ENCODE measurements at regions not wholly inside any gene's neighbourhood (a gene's known extent, or its start where the extent isn't known, plus 50 kb on each side); places are given as distances from the start of the nearest gene placed in this dataset.
A peak's percentile ranks its signal among the peaks of the same experiment; 100 is the strongest.

DNA sequence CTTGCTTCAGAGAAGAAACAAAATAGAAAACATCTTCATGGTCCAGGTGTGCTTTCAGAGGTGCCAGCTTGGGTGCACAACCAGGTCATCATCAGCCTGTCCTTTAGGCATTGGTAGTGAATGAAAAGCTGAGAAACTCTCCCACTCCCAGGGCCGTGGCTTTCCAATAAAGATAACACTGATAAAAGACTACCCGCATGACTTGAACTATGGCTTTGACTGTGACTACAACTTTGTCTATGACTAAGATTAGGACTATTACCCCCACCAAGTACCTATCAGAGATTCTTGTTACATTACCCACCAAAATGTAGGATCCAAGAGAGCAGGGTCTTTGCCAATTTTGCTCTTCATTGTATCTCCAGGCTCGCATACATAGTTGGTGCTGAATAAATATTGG lies 115.2 kb downstream of the EDEM1 start:
- no peak for TF ChIP-seq ZFX (IDR thresholded peaks at IDR 0.05)
- TF ChIP-seq, protein P1, sequence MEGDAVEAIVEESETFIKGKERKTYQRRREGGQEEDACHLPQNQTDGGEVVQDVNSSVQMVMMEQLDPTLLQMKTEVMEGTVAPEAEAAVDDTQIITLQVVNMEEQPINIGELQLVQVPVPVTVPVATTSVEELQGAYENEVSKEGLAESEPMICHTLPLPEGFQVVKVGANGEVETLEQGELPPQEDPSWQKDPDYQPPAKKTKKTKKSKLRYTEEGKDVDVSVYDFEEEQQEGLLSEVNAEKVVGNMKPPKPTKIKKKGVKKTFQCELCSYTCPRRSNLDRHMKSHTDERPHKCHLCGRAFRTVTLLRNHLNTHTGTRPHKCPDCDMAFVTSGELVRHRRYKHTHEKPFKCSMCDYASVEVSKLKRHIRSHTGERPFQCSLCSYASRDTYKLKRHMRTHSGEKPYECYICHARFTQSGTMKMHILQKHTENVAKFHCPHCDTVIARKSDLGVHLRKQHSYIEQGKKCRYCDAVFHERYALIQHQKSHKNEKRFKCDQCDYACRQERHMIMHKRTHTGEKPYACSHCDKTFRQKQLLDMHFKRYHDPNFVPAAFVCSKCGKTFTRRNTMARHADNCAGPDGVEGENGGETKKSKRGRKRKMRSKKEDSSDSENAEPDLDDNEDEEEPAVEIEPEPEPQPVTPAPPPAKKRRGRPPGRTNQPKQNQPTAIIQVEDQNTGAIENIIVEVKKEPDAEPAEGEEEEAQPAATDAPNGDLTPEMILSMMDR (conservative IDR thresholded peaks at IDR 0.05) = no peak
- H3K27ac ChIP-seq = no peak overlapping the region

- H3K27ac ChIP-seq = no peak overlapping the region
- TF ChIP-seq, protein P1 (conservative IDR thresholded peaks at IDR 0.05) = no peak
- no peak for TF ChIP-seq ZFX (IDR thresholded peaks at IDR 0.05)
Observed at GRCh38 chr3:5304188-5304587, 116.7 kb downstream of the EDEM1 start.

DNA sequence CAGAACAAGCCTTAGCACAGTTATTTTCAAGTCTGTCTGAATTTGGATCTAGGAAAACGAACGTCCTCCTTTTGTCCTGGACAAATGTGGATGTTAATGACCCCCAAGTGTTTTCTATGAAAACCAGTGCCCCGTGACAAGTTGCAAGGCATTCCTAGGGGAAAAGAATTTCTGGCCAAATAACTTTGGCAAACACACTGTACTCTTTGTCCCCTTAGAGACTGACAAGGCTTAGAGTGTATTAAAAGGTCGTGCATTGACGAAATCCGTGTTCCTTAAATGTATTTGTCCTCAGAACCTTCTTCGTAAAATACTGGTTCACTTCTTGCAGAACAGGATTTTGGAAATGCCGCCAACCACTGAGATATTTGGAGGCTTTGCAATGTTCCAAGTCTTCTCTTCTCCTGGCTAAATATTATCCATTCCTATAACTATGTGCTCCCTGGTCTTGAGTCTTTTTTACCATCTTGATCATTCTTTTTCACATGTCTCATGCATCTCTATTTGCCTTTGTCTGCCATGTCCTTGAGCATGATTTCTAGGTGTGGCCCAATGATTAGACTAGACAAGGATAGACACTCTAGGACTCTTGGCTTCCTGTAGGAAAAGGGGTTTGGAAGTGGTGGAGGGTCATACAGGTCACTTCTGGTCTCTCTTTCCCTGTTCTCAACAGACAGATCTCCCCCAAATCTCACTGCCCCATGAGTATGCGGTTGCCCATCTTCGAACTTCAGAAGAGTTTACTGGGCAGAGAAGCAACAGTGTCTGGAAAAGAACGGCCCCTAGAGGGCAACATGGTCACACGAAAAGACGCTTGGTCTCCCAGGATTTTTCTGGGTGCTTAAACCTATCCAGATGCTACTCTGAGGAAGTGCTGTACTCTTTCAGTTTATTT lies 117.5 kb downstream of the EDEM1 start:
- no peak overlapping the region for H3K27ac ChIP-seq
- TF ChIP-seq, protein P1 (conservative IDR thresholded peaks at IDR 0.05) = peak; percentile 78
- TF ChIP-seq ZFX (IDR thresholded peaks at IDR 0.05) = no peak

DNA sequence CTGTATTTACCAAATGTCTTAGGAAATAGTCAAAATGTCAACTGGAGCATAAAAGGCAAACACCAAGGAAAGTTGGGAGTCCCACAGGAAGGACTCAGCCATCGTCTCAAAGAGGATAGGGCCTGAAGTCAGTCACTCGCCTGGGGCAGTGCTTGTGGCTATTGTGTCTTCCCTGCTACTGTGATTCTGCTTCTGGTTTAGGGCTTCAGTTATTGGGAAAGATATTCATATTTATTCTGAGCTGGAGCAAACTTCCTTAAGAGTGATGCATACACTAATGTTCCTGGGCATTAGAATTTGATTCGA lies 118.1 kb downstream of the EDEM1 start:
- no peak for TF ChIP-seq ZFX (IDR thresholded peaks at IDR 0.05)
- TF ChIP-seq, protein P1 (conservative IDR thresholded peaks at IDR 0.05) = peak; percentile 49
- no peak overlapping the region for H3K27ac ChIP-seq

DNA sequence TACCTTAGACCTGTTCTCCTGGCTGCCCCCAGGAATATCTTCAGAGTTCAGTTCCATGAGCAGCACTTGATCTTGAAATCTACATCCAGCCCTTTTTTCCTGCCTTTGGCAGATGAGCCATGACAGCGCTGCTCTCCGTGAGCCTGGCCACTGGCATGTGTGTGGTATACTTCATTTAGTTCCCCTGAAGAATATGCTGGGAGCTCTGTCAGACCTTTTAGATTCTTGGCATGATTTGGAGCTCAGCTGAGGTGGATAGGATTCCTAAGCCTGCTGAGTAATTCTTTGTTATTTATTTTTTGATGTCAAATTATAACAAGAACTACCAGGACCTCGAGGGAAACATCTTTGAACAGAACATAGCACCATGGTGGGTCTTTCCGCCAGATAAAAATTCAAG lies 121.7 kb downstream of the EDEM1 start:
- TF ChIP-seq, protein P1 (conservative IDR thresholded peaks at IDR 0.05) = no peak
- no peak for TF ChIP-seq ZFX (IDR thresholded peaks at IDR 0.05)
- H3K27ac ChIP-seq = no peak overlapping the region

DNA sequence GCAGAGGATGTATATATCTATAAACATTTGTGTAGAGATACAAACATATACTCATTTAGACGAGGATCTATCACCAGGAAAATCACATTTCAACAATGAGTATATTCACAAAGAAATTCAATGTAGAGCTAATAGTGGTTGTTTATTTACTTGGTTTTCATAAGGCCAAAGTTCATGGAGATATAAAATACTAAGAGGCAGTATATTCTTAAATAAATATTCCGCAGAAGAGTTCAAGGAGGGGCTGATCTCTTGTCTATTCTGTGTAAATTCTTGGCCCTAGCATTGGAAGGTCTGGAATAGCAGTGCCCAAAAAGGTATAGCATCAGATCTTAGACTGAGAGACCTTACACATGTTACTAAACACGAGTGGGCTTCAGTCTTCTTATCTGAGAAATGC lies 122.1 kb downstream of the EDEM1 start:
- TF ChIP-seq ZFX (IDR thresholded peaks at IDR 0.05) = no peak
- TF ChIP-seq, protein P1 (conservative IDR thresholded peaks at IDR 0.05) = no peak
- H3K27ac ChIP-seq = no peak overlapping the region

- TF ChIP-seq, protein P1 (conservative IDR thresholded peaks at IDR 0.05) = no peak
- TF ChIP-seq ZFX (IDR thresholded peaks at IDR 0.05) = no peak
- no peak overlapping the region for H3K27ac ChIP-seq
Observed at GRCh38 chr3:5310509-5310908, 123.0 kb downstream of the EDEM1 start.
